GM23248 (cell line): ENCODE measurements at regions not wholly inside any gene's neighbourhood (a gene's known extent, or its start where the extent isn't known, plus 50 kb on each side); places are given as distances from the start of the nearest gene placed in this dataset.

Experiments used
- EZH2 ChIP-seq: fragments of 200-600 bp; sonication (generic); IDR thresholded peaks from 2 replicates; pipeline ENCODE4 v1.6.1; 2018; ENCODE audit warnings: antibody characterized with exemption, mild to moderate bottlenecking; ENCODE audit not compliant: insufficient read depth, poor library complexity, severe bottlenecking
- EZH2phosphoT487 ChIP-seq: fragments of 200-600 bp; sonication (generic); IDR thresholded peaks from 2 replicates; pipeline ENCODE4 v1.6.1; 2018; ENCODE audit warnings: antibody characterized with exemption, moderate library complexity, mild to moderate bottlenecking, low read depth; ENCODE audit not compliant: insufficient read depth

- TF ChIP-seq EZH2 (no peak), EZH2phosphoT487 (no peak)
These were observed 54.9 kb upstream of the SMOC2 start for GRCh38 chr6:168385858-168386735.
